Adrenal gland (tissue), 5 donors: ENCODE measurements at regions not wholly inside any gene's neighbourhood (a gene's known extent, or its start where the extent isn't known, plus 50 kb on each side); places are given as distances from the start of the nearest gene placed in this dataset.

Experiments used
- POLR2A ChIP-seq, 2 donors: fragments of 450-650 bp; IDR thresholded peaks; one replicate each; pipeline ENCODE4 v1.6.1; 2017; ENCODE audit warnings: antibody characterized with exemption in 2 of 2, mild to moderate bottlenecking in 2 of 2, moderate library complexity in 1 of 2
- TF ChIP-seq, protein P1 (sequence below), 6 experiments: fragments of 450-650 bp in 4 of 6; fragments of 200-600 bp in 2 of 6; sonication (generic) in 1 of 6; IDR thresholded peaks; 1 replicate in 5 of 6; 2 replicates in 1 of 6; pipeline versions ENCODE4 v1.5.1 to v1.8.0; 2016 to 2021; ENCODE audit warnings: antibody characterized with exemption in 6 of 6, mild to moderate bottlenecking in 2 of 6, moderate library complexity in 1 of 6
- donor health status: DM: no; HTN: no; CAD: no.

- no peak for TF ChIP-seq POLR2A (IDR thresholded peaks at IDR 0.05)
- TF ChIP-seq, protein P1, sequence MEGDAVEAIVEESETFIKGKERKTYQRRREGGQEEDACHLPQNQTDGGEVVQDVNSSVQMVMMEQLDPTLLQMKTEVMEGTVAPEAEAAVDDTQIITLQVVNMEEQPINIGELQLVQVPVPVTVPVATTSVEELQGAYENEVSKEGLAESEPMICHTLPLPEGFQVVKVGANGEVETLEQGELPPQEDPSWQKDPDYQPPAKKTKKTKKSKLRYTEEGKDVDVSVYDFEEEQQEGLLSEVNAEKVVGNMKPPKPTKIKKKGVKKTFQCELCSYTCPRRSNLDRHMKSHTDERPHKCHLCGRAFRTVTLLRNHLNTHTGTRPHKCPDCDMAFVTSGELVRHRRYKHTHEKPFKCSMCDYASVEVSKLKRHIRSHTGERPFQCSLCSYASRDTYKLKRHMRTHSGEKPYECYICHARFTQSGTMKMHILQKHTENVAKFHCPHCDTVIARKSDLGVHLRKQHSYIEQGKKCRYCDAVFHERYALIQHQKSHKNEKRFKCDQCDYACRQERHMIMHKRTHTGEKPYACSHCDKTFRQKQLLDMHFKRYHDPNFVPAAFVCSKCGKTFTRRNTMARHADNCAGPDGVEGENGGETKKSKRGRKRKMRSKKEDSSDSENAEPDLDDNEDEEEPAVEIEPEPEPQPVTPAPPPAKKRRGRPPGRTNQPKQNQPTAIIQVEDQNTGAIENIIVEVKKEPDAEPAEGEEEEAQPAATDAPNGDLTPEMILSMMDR (IDR thresholded peaks at IDR 0.05) = no peak
Observed at GRCh38 chr9:78685471-78685870, 388.5 kb downstream of the PSAT1 start.
